ENCODE measurements at regions not wholly inside any gene's neighbourhood (a gene's known extent, or its start where the extent isn't known, plus 50 kb on each side); places are given as distances from the start of the nearest gene placed in this dataset.

- Histone ChIP-seq H3K9me3 (no peaks in the 10 kb centered on the region), H3K4me2 (no peak overlapping the region), H3K4me3 (no peak overlapping the region), H3K27ac (no peak overlapping the region), H3K4me1 (no peaks in the 10 kb centered on the region)
- ChIA-PET CTCF (no interaction called here), POLR2A (no interaction called here)
- no peak for TF ChIP-seq POLR2A (IDR thresholded peaks at IDR 0.05; ENCODE audit: low read length)
- TF ChIP-seq BHLHE40 (IDR thresholded peaks at IDR 0.05; ENCODE audit: low read depth, low read length): no peak
- no peak for TF ChIP-seq TFCP2L1 (CRISPR knock-in tag; IDR thresholded peaks at IDR 0.05)
- TF ChIP-seq CEBPB (IDR thresholded peaks at IDR 0.05): no peak
- TF ChIP-seq MAFK (IDR thresholded peaks at IDR 0.05; ENCODE audit: partially characterized antibody): peak; percentile 73
- no peak for TF ChIP-seq TP53 (CRISPR knock-in tag; IDR thresholded peaks at IDR 0.05)
- ATAC-seq (no peak), FAIRE-seq (no peak), DNase-seq (ENCODE audit: low read depth in 1 of 2, low spot score in 1 of 2) (no peak)
Observed at GRCh38 chr12:102696045-102696444, 215.7 kb upstream of the IGF1 start.

GRCh38 chr12:102694903-102695302 is 214.5 kb upstream of the IGF1 start:
- 59% methylated on average over 2 of the region's 2 CpGs for WGBS (ENCODE audit: missing lambda C conversion rate)
- Histone ChIP-seq H3K9me3 (no peaks in the 10 kb centered on the region), H3K4me2 (no peak overlapping the region), H3K4me3 (no peak overlapping the region), H3K27ac (no peak overlapping the region), H3K4me1 (peaks cover 6% of the 10 kb centered on the region; the same call in 1 of the 3 replicates)
- ATAC-seq (no peak), FAIRE-seq (no peak), DNase-seq (ENCODE audit: low read depth in 1 of 2, low spot score in 1 of 2) (no peak)
- CTCF ChIA-PET: interaction anchor here (1.0 to 1.5 kb wide), 3 partner anchors 9 to 462 kb away, joined by 3 read pairs; no protein-coding TSS in a partner anchor
- peak; percentile 65 for TF ChIP-seq MAFK (IDR thresholded peaks at IDR 0.05; ENCODE audit: partially characterized antibody)
- no peak for TF ChIP-seq HOXB5 (CRISPR knock-in tag; IDR thresholded peaks at IDR 0.05)
- TF ChIP-seq NR3C1 (IDR thresholded peaks at IDR 0.05): no peak
- no peak for TF ChIP-seq HES2 (IDR thresholded peaks at IDR 0.05)
- no peak for TF ChIP-seq MAX (IDR thresholded peaks at IDR 0.05)
- no peak for TF ChIP-seq CHD2 (IDR thresholded peaks at IDR 0.05; ENCODE audit: low read length, partially characterized antibody)
- POLR2A ChIA-PET: interaction anchor here (0.7 kb wide), 1 partner anchor 819 kb away, joined by 4 read pairs; no protein-coding TSS in a partner anchor

- Histone ChIP-seq H3K4me2 (no peak overlapping the region), H3K27ac (no peak overlapping the region), H3K4me3 (no peak overlapping the region), H3K4me1 (peaks cover 6% of the 10 kb centered on the region; the same call in 1 of the 3 replicates), H3K9me3 (no peaks in the 10 kb centered on the region)
- ATAC-seq (no peak), FAIRE-seq (no peak), DNase-seq (ENCODE audit: low read depth in 1 of 2, low spot score in 1 of 2) (no peak)
- 0% methylated on average over 1 of the region's 1 CpG for WGBS (ENCODE audit: missing lambda C conversion rate)
- TF ChIP-seq JUNB (IDR thresholded peaks at IDR 0.05) (no peak), HMGXB4 (CRISPR knock-in tag; IDR thresholded peaks at IDR 0.05; ENCODE audit: borderline replicate concordance) (no peak), TFCP2L1 (CRISPR knock-in tag; IDR thresholded peaks at IDR 0.05) (no peak), HEYL (CRISPR knock-in tag; IDR thresholded peaks at IDR 0.05) (no peak), ZFP36 (IDR thresholded peaks at IDR 0.05; ENCODE audit: borderline replicate concordance, partially characterized antibody) (no peak), RCOR1 (IDR thresholded peaks at IDR 0.05; ENCODE audit: low read depth, low read length) (no peak), REST (IDR thresholded peaks at IDR 0.05) (no peak), EHF (CRISPR knock-in tag; IDR thresholded peaks at IDR 0.05) (no peak), KDM5A (IDR thresholded peaks at IDR 0.05) (no peak), BHLHE40 (IDR thresholded peaks at IDR 0.05; ENCODE audit: low read depth, low read length) (no peak), EHMT2 (IDR thresholded peaks at IDR 0.05; ENCODE audit: low read depth) (no peak), JUN (IDR thresholded peaks at IDR 0.05) (no peak), EP300 (IDR thresholded peaks at IDR 0.05) (no peak), CHD4 (IDR thresholded peaks at IDR 0.05; ENCODE audit: borderline replicate concordance) (no peak), MYC (IDR thresholded peaks at IDR 0.05; ENCODE audit: borderline replicate concordance, low read length) (no peak), MAFK (IDR thresholded peaks at IDR 0.05; ENCODE audit: partially characterized antibody) (no peak), TP53 (CRISPR knock-in tag; IDR thresholded peaks at IDR 0.05) (no peak), MAZ (IDR thresholded peaks at IDR 0.05; ENCODE audit: borderline replicate concordance, low read depth, low read length) (no peak), POLR2AphosphoS2 (conservative IDR thresholded peaks at IDR 0.05; ENCODE audit: low read length) (no peak)
- ChIA-PET POLR2A (interaction anchor here (1.0 kb wide), 1 partner anchor 152 kb away, joined by 4 read pairs; no protein-coding TSS in a partner anchor), CTCF (no interaction called here)
Observed at GRCh38 chr12:102691773-102692555, 211.6 kb upstream of the IGF1 start.
